Smooth muscle cell (in vitro differentiated cells): ENCODE measurements at regions not wholly inside any gene's neighbourhood (a gene's known extent, or its start where the extent isn't known, plus 50 kb on each side); places are given as distances from the start of the nearest gene placed in this dataset.

Experiments
- DNase-seq: peaks from one replicate; lab custom pipeline; 2025; ENCODE audit not compliant: unreplicated experiment; lab: John Stamatoyannopoulos, UW
- H2AFZ ChIP-seq: fragments of 200-600 bp; sonication (generic); 2 replicates; pipeline ENCODE4 v1.6.0; 2016; ENCODE audit warnings: antibody characterized with exemption, low read depth, mild to moderate bottlenecking
- H3F3A ChIP-seq: fragments of 200-600 bp; sonication (generic); 2 replicates; pipeline ENCODE4 v1.6.0; 2017; ENCODE audit warnings: antibody characterized with exemption, low read depth
- H3K27ac ChIP-seq: fragments of 200-600 bp; sonication (generic); 2 replicates; pipeline ENCODE4 v1.5.1; 2016; ENCODE audit warnings: low read depth, mild to moderate bottlenecking
- H3K27me3 ChIP-seq: fragments of 200-600 bp; sonication (generic); 2 replicates; pipeline ENCODE4 v1.6.1; 2016; ENCODE audit warnings: low read depth, mild to moderate bottlenecking
- H3K36me3 ChIP-seq: fragments of 200-600 bp; sonication (generic); 2 replicates; pipeline ENCODE4 v1.5.1; 2016; ENCODE audit warnings: low read depth
- H3K4me1 ChIP-seq: fragments of 200-600 bp; sonication (generic); 2 replicates; pipeline ENCODE4 v1.5.1; 2016; ENCODE audit warnings: low read depth
- H3K4me2 ChIP-seq: fragments of 200-600 bp; sonication (generic); 2 replicates; pipeline ENCODE4 v1.6.0; 2016; ENCODE audit warnings: mild to moderate bottlenecking
- H3K4me3 ChIP-seq: fragments of 200-600 bp; sonication (generic); 2 replicates; pipeline ENCODE4 v1.5.1; 2016; ENCODE audit warnings: mild to moderate bottlenecking
- H3K79me2 ChIP-seq: fragments of 200-600 bp; sonication (generic); 2 replicates; pipeline ENCODE4 v1.6.0; 2016; ENCODE audit warnings: low read depth, mild to moderate bottlenecking
- H3K9ac ChIP-seq: fragments of 200-600 bp; sonication (generic); 2 replicates; pipeline ENCODE4 v1.6.0; 2016; ENCODE audit warnings: low read depth
- H3K9me3 ChIP-seq: fragments of 200-600 bp; sonication (generic); replicated peaks from 2 replicates; pipeline ENCODE4 v1.5.1; 2016; ENCODE audit warnings: low read depth
- H4K20me1 ChIP-seq: fragments of 200-600 bp; sonication (generic); 2 replicates; pipeline ENCODE4 v1.6.0; 2016; ENCODE audit warnings: low read depth
- WGBS: methylation state at CpG from one replicate; pipeline ENCODE4 v1.1.7; 2016; ENCODE audit warnings: low lambda C conversion rate; 5-methylcytosine and 5-hydroxymethylcytosine counted together
- TF ChIP-seq, protein P1 (sequence below): fragments of 200-600 bp; sonication (generic); IDR thresholded peaks from 2 replicates; pipeline ENCODE4 v1.5.1; 2017; ENCODE audit warnings: borderline replicate concordance, mild to moderate bottlenecking, antibody characterized with exemption; ENCODE audit not compliant: insufficient read depth, poor library complexity, severe bottlenecking

DNA sequence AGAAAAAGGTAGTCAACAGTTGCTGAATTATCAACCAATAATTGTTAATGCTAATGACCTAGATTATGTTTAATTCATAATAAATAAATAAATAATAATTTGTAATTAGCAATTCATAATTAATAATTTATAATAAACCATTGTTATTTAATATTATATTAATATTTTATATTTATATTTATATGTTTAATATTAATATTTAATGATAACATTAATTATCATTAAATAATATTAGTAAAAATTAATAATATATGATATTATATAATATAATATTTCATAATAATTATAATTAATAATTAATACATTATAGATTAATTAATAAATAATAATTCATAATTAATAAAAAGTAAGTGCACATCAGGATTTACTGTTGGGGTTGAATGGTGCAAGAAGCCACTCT, 389.4 kb upstream of the RGPD4 start:
- Histone ChIP-seq H3K9me3 (no peaks in the 10 kb centered on the region), H3K27me3 (no peaks in the 10 kb centered on the region), H3K4me1 (no peaks in the 10 kb centered on the region), H3K4me3 (no peak overlapping the region), H3K9ac (no peak overlapping the region), H3K79me2 (no peaks in the 10 kb centered on the region), H3K4me2 (no peak overlapping the region), H2AFZ (no peak overlapping the region), H3F3A (no peaks in the 10 kb centered on the region), H3K36me3 (no peaks in the 10 kb centered on the region), H4K20me1 (no peaks in the 10 kb centered on the region), H3K27ac (no peak overlapping the region)
- no peak for DNase-seq
- TF ChIP-seq, protein P1, sequence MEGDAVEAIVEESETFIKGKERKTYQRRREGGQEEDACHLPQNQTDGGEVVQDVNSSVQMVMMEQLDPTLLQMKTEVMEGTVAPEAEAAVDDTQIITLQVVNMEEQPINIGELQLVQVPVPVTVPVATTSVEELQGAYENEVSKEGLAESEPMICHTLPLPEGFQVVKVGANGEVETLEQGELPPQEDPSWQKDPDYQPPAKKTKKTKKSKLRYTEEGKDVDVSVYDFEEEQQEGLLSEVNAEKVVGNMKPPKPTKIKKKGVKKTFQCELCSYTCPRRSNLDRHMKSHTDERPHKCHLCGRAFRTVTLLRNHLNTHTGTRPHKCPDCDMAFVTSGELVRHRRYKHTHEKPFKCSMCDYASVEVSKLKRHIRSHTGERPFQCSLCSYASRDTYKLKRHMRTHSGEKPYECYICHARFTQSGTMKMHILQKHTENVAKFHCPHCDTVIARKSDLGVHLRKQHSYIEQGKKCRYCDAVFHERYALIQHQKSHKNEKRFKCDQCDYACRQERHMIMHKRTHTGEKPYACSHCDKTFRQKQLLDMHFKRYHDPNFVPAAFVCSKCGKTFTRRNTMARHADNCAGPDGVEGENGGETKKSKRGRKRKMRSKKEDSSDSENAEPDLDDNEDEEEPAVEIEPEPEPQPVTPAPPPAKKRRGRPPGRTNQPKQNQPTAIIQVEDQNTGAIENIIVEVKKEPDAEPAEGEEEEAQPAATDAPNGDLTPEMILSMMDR, result no peak

- Histone ChIP-seq H4K20me1 (no peaks in the 10 kb centered on the region), H3K9me3 (no peaks in the 10 kb centered on the region), H3K9ac (no peak overlapping the region), H3K36me3 (no peaks in the 10 kb centered on the region), H3K4me3 (no peak overlapping the region), H3K4me2 (no peak overlapping the region), H3K27ac (no peak overlapping the region), H3K4me1 (no peaks in the 10 kb centered on the region), H3K27me3 (no peaks in the 10 kb centered on the region), H2AFZ (no peak overlapping the region), H3F3A (no peaks in the 10 kb centered on the region), H3K79me2 (no peaks in the 10 kb centered on the region)
- no peak for DNase-seq
- TF ChIP-seq, protein P1, result no peak
- WGBS, result 92% methylated on average over 2 of the region's 2 CpGs
Measured at GRCh38 chr2:107437807-107438206, 388.9 kb upstream of the RGPD4 start.

- WGBS, result 83% methylated on average over 1 of the region's 1 CpG
- no peaks in the 10 kb centered on the region for H3K36me3 ChIP-seq
- TF ChIP-seq, protein P1, result no peak
Measured at GRCh38 chr2:107448160-107448559, 378.5 kb upstream of the RGPD4 start.

GRCh38 chr2:107461301-107461700, 365.4 kb upstream of the RGPD4 start:
- 84% methylated on average over 4 of the region's 4 CpGs for WGBS

More at GRCh38 chr2:107448160-107448559, 378.5 kb upstream of the RGPD4 start:
- H3K9ac ChIP-seq, result no peak overlapping the region
- no peak overlapping the region for H3K4me3 ChIP-seq
- H3K9me3 ChIP-seq, result no peaks in the 10 kb centered on the region
- no peak overlapping the region for H3K4me2 ChIP-seq
- no peak for DNase-seq
- no peaks in the 10 kb centered on the region for H3K79me2 ChIP-seq
- H3K27ac ChIP-seq, result no peak overlapping the region
- H3F3A ChIP-seq, result no peaks in the 10 kb centered on the region
- H4K20me1 ChIP-seq, result no peaks in the 10 kb centered on the region
- H3K27me3 ChIP-seq, result no peaks in the 10 kb centered on the region
- no peak overlapping the region for H2AFZ ChIP-seq
- peaks cover 12% of the 10 kb centered on the region for H3K4me1 ChIP-seq

More at GRCh38 chr2:107461301-107461700, 365.4 kb upstream of the RGPD4 start:
- DNase-seq, result no peak
- no peaks in the 10 kb centered on the region for H3K9me3 ChIP-seq
- H3K4me1 ChIP-seq, result peaks cover 3% of the 10 kb centered on the region
- no peaks in the 10 kb centered on the region for H4K20me1 ChIP-seq
- H2AFZ ChIP-seq, result no peak overlapping the region
- no peaks in the 10 kb centered on the region for H3K27me3 ChIP-seq
- no peaks in the 10 kb centered on the region for H3K36me3 ChIP-seq
- H3K79me2 ChIP-seq, result no peaks in the 10 kb centered on the region
- H3K4me3 ChIP-seq, result no peak overlapping the region
- no peaks in the 10 kb centered on the region for H3F3A ChIP-seq
- TF ChIP-seq, protein P1, result no peak
- H3K9ac ChIP-seq, result no peak overlapping the region
- no peak overlapping the region for H3K4me2 ChIP-seq
- H3K27ac ChIP-seq, result no peak overlapping the region
